ENCODE measurements at regions not wholly inside any gene's neighbourhood (a gene's known extent, or its start where the extent isn't known, plus 50 kb on each side); places are given as distances from the start of the nearest gene placed in this dataset.

- ATAC-seq = no peak
- POLR2A ChIA-PET = no interaction called here
- H3K9me2 ChIP-seq (ENCODE audit: insufficient read depth) = no peaks in the 10 kb centered on the region
Observed at GRCh38 chr13:42707048-42707447, 74.3 kb upstream of the FAM216B start.

GRCh38 chr13:42707586-42707985 lies 73.8 kb upstream of the FAM216B start:
- H3K9ac ChIP-seq (ENCODE audit: low read length) = no peak overlapping the region
- ChIA-PET RAD21 (ENCODE audit: low non-redundant PET in 1 of 2, low total read pairs in 2 of 2, uncharacterized antibody in 2 of 2, unreplicated experiment in 2 of 2) (no interaction called here), CTCF (no interaction called here), POLR2A (no interaction called here)
- no peaks in the 10 kb centered on the region for H3K9me3 ChIP-seq (ENCODE audit: control insufficient read depth in 1 of 2, insufficient read depth in 1 of 2, low read depth in 1 of 2, low read length in 2 of 2)
- no peak for TF ChIP-seq POLR2AphosphoS5 (IDR thresholded peaks at IDR 0.05; ENCODE audit: low read depth, low read length)
- no peak for TF ChIP-seq FOSL1 (IDR thresholded peaks at IDR 0.05; ENCODE audit: low read depth)
- no peak for TF ChIP-seq EZH2phosphoT487 (IDR thresholded peaks at IDR 0.05; ENCODE audit: borderline replicate concordance)
- TF ChIP-seq CEBPB (IDR thresholded peaks at IDR 0.05; ENCODE audit: low read depth) = no peak
- TF ChIP-seq TCF7L2 (IDR thresholded peaks at IDR 0.05; ENCODE audit: borderline replicate concordance, extremely low read depth, insufficient read depth, insufficient read length) = no peak
- TF ChIP-seq ZNF274 (IDR thresholded peaks at IDR 0.05; ENCODE audit: low read depth, low read length) = no peak
- no peak for TF ChIP-seq SP1 (IDR thresholded peaks at IDR 0.05; ENCODE audit: low read depth)
- no peak for TF ChIP-seq RAD21 (IDR thresholded peaks at IDR 0.05; ENCODE audit: low read depth)
- no peak for TF ChIP-seq SIN3A (IDR thresholded peaks at IDR 0.05; ENCODE audit: low read depth)
- no peak for TF ChIP-seq EGR1 (IDR thresholded peaks at IDR 0.05; ENCODE audit: low read depth)
- no peak for TF ChIP-seq REST (IDR thresholded peaks at IDR 0.05; ENCODE audit: low read depth)
- TF ChIP-seq ATF3 (IDR thresholded peaks at IDR 0.05) = no peak
- TF ChIP-seq POLR2A (IDR thresholded peaks at IDR 0.05; ENCODE audit: borderline replicate concordance, extremely low read depth, insufficient read depth, insufficient read length) = no peak
- TF ChIP-seq SRF (IDR thresholded peaks at IDR 0.05; ENCODE audit: low read depth) = no peak
- TF ChIP-seq YY1 (IDR thresholded peaks at IDR 0.05; ENCODE audit: extremely low read depth, insufficient replicate concordance, low read depth, low read length) = no peak
- H3K27ac ChIP-seq (ENCODE audit: low read depth, low read length) = no peak overlapping the region
- H3K4me2 ChIP-seq (ENCODE audit: low read length) = no peak overlapping the region
- H2AFZ ChIP-seq (ENCODE audit: low read depth, low read length, poor library complexity, severe bottlenecking) = no peak overlapping the region
- ATAC-seq = no peak
- no TSS peak for BruUV-seq (replicated peaks)
- no peaks in the 10 kb centered on the region for H4K20me1 ChIP-seq (ENCODE audit: insufficient read depth)
- H3K9me2 ChIP-seq (ENCODE audit: insufficient read depth) = no peaks in the 10 kb centered on the region
- no peaks in the 10 kb centered on the region for H3K4me1 ChIP-seq (ENCODE audit: control insufficient read depth in 1 of 2, insufficient read depth in 2 of 2, low read length in 2 of 2)
- intact Hi-C loops (cut with micrococcal nuclease) = no loop called here
- H3K36me3 ChIP-seq (ENCODE audit: control insufficient read depth in 1 of 2, insufficient read depth in 2 of 2, low read length in 2 of 2) = no peaks in the 10 kb centered on the region
- DNase-seq (ENCODE audit: low read depth, low spot score) = no peak
- H3K4me3 ChIP-seq (replicated peaks in 1 of 2; ENCODE audit: low read depth in 1 of 2, low read length in 2 of 2) = no peak overlapping the region
- H3K79me2 ChIP-seq (ENCODE audit: insufficient read depth, low read length) = no peaks in the 10 kb centered on the region
- 0 out of 2 replicates have a peak, but pooled peaks cover 5% of the 10 kb centered on the region for H3K27me3 ChIP-seq (ENCODE audit: insufficient read depth, low read length)

More at GRCh38 chr13:42707048-42707447, 74.3 kb upstream of the FAM216B start:
- Histone ChIP-seq H3K79me2 (ENCODE audit: insufficient read depth, low read length) (no peaks in the 10 kb centered on the region), H2AFZ (ENCODE audit: low read depth, low read length, poor library complexity, severe bottlenecking) (no peak overlapping the region), H3K36me3 (ENCODE audit: control insufficient read depth in 1 of 2, insufficient read depth in 2 of 2, low read length in 2 of 2) (no peaks in the 10 kb centered on the region), H3K4me1 (ENCODE audit: control insufficient read depth in 1 of 2, insufficient read depth in 2 of 2, low read length in 2 of 2) (no peaks in the 10 kb centered on the region), H4K20me1 (ENCODE audit: insufficient read depth) (no peaks in the 10 kb centered on the region), H3K4me3 (replicated peaks in 1 of 2; ENCODE audit: low read depth in 1 of 2, low read length in 2 of 2) (no peak overlapping the region), H3K4me2 (ENCODE audit: low read length) (no peak overlapping the region), H3K27me3 (ENCODE audit: insufficient read depth, low read length) (0 out of 2 replicates have a peak, but pooled peaks cover 10% of the 10 kb centered on the region), H3K9ac (ENCODE audit: low read length) (no peak overlapping the region), H3K27ac (ENCODE audit: low read depth, low read length) (no peak overlapping the region), H3K9me3 (ENCODE audit: control insufficient read depth in 1 of 2, insufficient read depth in 1 of 2, low read depth in 1 of 2, low read length in 2 of 2) (no peaks in the 10 kb centered on the region)
- BruUV-seq (replicated peaks) = no TSS peak
- TF ChIP-seq ZNF274 (IDR thresholded peaks at IDR 0.05; ENCODE audit: low read depth, low read length) (no peak), MAX (IDR thresholded peaks at IDR 0.05) (no peak)
- DNase-seq (ENCODE audit: low read depth, low spot score) = no peak
- intact Hi-C loops (cut with micrococcal nuclease) = no loop called here
- ChIA-PET RAD21 (ENCODE audit: low non-redundant PET in 1 of 2, low total read pairs in 2 of 2, uncharacterized antibody in 2 of 2, unreplicated experiment in 2 of 2) (no interaction called here), CTCF (no interaction called here)
